Sigmoid colon (tissue), 4 donors: ENCODE measurements at regions not wholly inside any gene's neighbourhood (a gene's known extent, or its start where the extent isn't known, plus 50 kb on each side); places are given as distances from the start of the nearest gene placed in this dataset.

Experiments
- EP300 ChIP-seq, 4 donors: sonication (generic); formaldehyde crosslinking; IDR thresholded peaks; one replicate each; pipeline ENCODE4 v1.6.1; 2017; ENCODE audit warnings: antibody characterized with exemption in 4 of 4
- POLR2A ChIP-seq, 2 donors: fragments of 450-650 bp; IDR thresholded peaks; one replicate each; pipeline ENCODE4 v1.6.1; 2016; ENCODE audit warnings: antibody characterized with exemption in 2 of 2, mild to moderate bottlenecking in 2 of 2, moderate library complexity in 2 of 2
- POLR2AphosphoS5 ChIP-seq, 4 donors: sonication (generic); formaldehyde crosslinking; IDR thresholded peaks; one replicate each; pipeline ENCODE4 v1.6.1; 2017; ENCODE audit warnings: antibody characterized with exemption in 4 of 4
- TF ChIP-seq, protein P1 (sequence below), 4 experiments: fragments of 450-650 bp in 3 of 4; fragments of 200-600 bp in 1 of 4; IDR thresholded peaks; one replicate each; pipeline ENCODE4 v1.5.1; 2016 to 2019; ENCODE audit warnings: antibody characterized with exemption in 4 of 4, mild to moderate bottlenecking in 3 of 4, moderate library complexity in 2 of 4

DNA sequence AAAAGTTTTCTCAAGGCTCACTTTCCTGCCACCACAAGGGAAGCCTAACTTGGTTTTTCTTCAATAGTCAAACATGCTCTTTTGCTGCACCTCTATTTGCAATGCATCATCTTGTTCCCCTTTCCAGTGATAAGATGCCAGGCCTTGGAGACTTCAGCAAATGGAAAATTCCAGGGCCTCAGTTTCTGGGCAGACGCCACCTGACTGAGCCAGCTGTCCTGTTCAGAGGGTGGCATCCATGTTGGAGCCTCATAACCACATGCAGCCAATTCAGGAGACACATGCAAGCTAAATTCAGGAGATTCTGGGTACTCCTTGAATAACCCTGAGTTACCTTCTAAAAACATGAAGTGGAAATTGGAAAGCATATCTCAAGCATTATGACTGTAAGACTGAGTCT, 51.8 kb upstream of the ADRA1D start:
- TF ChIP-seq POLR2A (IDR thresholded peaks at IDR 0.05) (no peak), POLR2AphosphoS5 (IDR thresholded peaks at IDR 0.05) (no peak), EP300 (IDR thresholded peaks at IDR 0.05) (no peak)
- TF ChIP-seq, protein P1, sequence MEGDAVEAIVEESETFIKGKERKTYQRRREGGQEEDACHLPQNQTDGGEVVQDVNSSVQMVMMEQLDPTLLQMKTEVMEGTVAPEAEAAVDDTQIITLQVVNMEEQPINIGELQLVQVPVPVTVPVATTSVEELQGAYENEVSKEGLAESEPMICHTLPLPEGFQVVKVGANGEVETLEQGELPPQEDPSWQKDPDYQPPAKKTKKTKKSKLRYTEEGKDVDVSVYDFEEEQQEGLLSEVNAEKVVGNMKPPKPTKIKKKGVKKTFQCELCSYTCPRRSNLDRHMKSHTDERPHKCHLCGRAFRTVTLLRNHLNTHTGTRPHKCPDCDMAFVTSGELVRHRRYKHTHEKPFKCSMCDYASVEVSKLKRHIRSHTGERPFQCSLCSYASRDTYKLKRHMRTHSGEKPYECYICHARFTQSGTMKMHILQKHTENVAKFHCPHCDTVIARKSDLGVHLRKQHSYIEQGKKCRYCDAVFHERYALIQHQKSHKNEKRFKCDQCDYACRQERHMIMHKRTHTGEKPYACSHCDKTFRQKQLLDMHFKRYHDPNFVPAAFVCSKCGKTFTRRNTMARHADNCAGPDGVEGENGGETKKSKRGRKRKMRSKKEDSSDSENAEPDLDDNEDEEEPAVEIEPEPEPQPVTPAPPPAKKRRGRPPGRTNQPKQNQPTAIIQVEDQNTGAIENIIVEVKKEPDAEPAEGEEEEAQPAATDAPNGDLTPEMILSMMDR (IDR thresholded peaks at IDR 0.05): no peak
